ENCODE measurements at regions not wholly inside any gene's neighbourhood (a gene's known extent, or its start where the extent isn't known, plus 50 kb on each side); places are given as distances from the start of the nearest gene placed in this dataset.
"Not testable (repeated sequence)": the region's sequence is repeated elsewhere in the genome, so short reads cannot be mapped to it uniquely, and the experiment has no call there.

- H3K79me1 ChIP-seq (ENCODE audit: low read length), result no peaks in the 10 kb centered on the region
- H3K18ac ChIP-seq (ENCODE audit: low read length), result no peak overlapping the region
- H2BK5ac ChIP-seq (ENCODE audit: low read depth, low read length, poor library complexity), result no peak overlapping the region
- no peak overlapping the region for H3K14ac ChIP-seq (ENCODE audit: low read length)
- H3K36me3 ChIP-seq (ENCODE audit: control insufficient read depth in 1 of 2, insufficient read depth in 2 of 2, low read length in 2 of 2), result no peaks in the 10 kb centered on the region
- no peak overlapping the region for H2AFZ ChIP-seq (ENCODE audit: insufficient read depth, low read length, poor library complexity)
- H3K23ac ChIP-seq (ENCODE audit: low read length), result no peak overlapping the region
- no CpG with 5 or more reads among the region's 8 CpGs for WGBS (ENCODE audit: extremely low coverage, insufficient coverage, insufficient read length)
- H3K9me3 ChIP-seq (ENCODE audit: insufficient read depth, low read depth, low read length), result peaks cover 21% of the 10 kb centered on the region
- no peak overlapping the region for H3K4ac ChIP-seq (ENCODE audit: low read depth, low read length)
- no peak overlapping the region for H4K8ac ChIP-seq (ENCODE audit: low read depth, low read length)
- H2BK12ac ChIP-seq (ENCODE audit: low read length), result no peak overlapping the region
- H3K27me3 ChIP-seq (ENCODE audit: insufficient read depth, low read length), result no peaks in the 10 kb centered on the region
- no peak overlapping the region for H4K91ac ChIP-seq (ENCODE audit: low read depth, low read length)
- no peak for DNase-seq
- no peak overlapping the region for H3K4me2 ChIP-seq (ENCODE audit: low read length)
- H4K12ac ChIP-seq (ENCODE audit: low read depth, low read length), result no peak overlapping the region
- no peaks in the 10 kb centered on the region for H3K4me1 ChIP-seq (ENCODE audit: control insufficient read depth in 1 of 2, insufficient read depth in 2 of 2, low read length in 2 of 2)
- H3K4me3 ChIP-seq (ENCODE audit: low read depth, low read length), result peak overlapping the region; percentile 37
- H3K27ac ChIP-seq (ENCODE audit: low read depth, low read length), result no peak overlapping the region
- no peak overlapping the region for H3K9ac ChIP-seq (ENCODE audit: low read length)
- H2AK5ac ChIP-seq (ENCODE audit: low read length), result no peak overlapping the region
- no peaks in the 10 kb centered on the region for H3K79me2 ChIP-seq (ENCODE audit: control insufficient read depth, insufficient read depth, low read length, poor library complexity)
- no peak overlapping the region for H2BK120ac ChIP-seq (ENCODE audit: insufficient read depth, low read length, poor library complexity)
These were observed 66.5 kb upstream of the LRPAP1 start for GRCh38 chr4:3598695-3599227.

GRCh38 chr4:3597896-3598505 is 65.8 kb upstream of the LRPAP1 start:
- not testable (repeated sequence) for H3K4ac ChIP-seq (ENCODE audit: low read depth, low read length); H4K8ac ChIP-seq (ENCODE audit: low read depth, low read length); H2BK5ac ChIP-seq (ENCODE audit: low read depth, low read length, poor library complexity); H3K9ac ChIP-seq (ENCODE audit: low read length); H3K23ac ChIP-seq (ENCODE audit: low read length); H2AFZ ChIP-seq (ENCODE audit: insufficient read depth, low read length, poor library complexity); H3K79me1 ChIP-seq (ENCODE audit: low read length); H3K27me3 ChIP-seq (ENCODE audit: insufficient read depth, low read length); H2BK12ac ChIP-seq (ENCODE audit: low read length); H4K91ac ChIP-seq (ENCODE audit: low read depth, low read length); H3K4me2 ChIP-seq (ENCODE audit: low read length); H2AK5ac ChIP-seq (ENCODE audit: low read length); H4K12ac ChIP-seq (ENCODE audit: low read depth, low read length); H3K14ac ChIP-seq (ENCODE audit: low read length); H2BK120ac ChIP-seq (ENCODE audit: insufficient read depth, low read length, poor library complexity); H3K27ac ChIP-seq (ENCODE audit: low read depth, low read length); H3K79me2 ChIP-seq (ENCODE audit: control insufficient read depth, insufficient read depth, low read length, poor library complexity); H3K4me3 ChIP-seq (ENCODE audit: low read depth, low read length); H3K4me1 ChIP-seq (ENCODE audit: control insufficient read depth in 1 of 2, insufficient read depth in 2 of 2, low read length in 2 of 2); H3K18ac ChIP-seq (ENCODE audit: low read length); DNase-seq; H3K36me3 ChIP-seq (ENCODE audit: control insufficient read depth in 1 of 2, insufficient read depth in 2 of 2, low read length in 2 of 2)
- WGBS (ENCODE audit: extremely low coverage, insufficient coverage, insufficient read length), result no CpG with 5 or more reads among the region's 13 CpGs
- H3K9me3 ChIP-seq (ENCODE audit: insufficient read depth, low read depth, low read length), result peaks cover 21% of the 10 kb centered on the region

GRCh38 chr4:3596957-3597733 is 64.9 kb upstream of the LRPAP1 start:
- not testable (repeated sequence) for H3K18ac ChIP-seq (ENCODE audit: low read length); H3K14ac ChIP-seq (ENCODE audit: low read length); H3K27ac ChIP-seq (ENCODE audit: low read depth, low read length); DNase-seq; H4K91ac ChIP-seq (ENCODE audit: low read depth, low read length); H3K4me1 ChIP-seq (ENCODE audit: control insufficient read depth in 1 of 2, insufficient read depth in 2 of 2, low read length in 2 of 2); H2BK12ac ChIP-seq (ENCODE audit: low read length); H3K23ac ChIP-seq (ENCODE audit: low read length); H2BK5ac ChIP-seq (ENCODE audit: low read depth, low read length, poor library complexity); H3K27me3 ChIP-seq (ENCODE audit: insufficient read depth, low read length); H2BK120ac ChIP-seq (ENCODE audit: insufficient read depth, low read length, poor library complexity); H3K9ac ChIP-seq (ENCODE audit: low read length); H4K12ac ChIP-seq (ENCODE audit: low read depth, low read length); H2AK5ac ChIP-seq (ENCODE audit: low read length); H3K36me3 ChIP-seq (ENCODE audit: control insufficient read depth in 1 of 2, insufficient read depth in 2 of 2, low read length in 2 of 2); H4K8ac ChIP-seq (ENCODE audit: low read depth, low read length); H3K4ac ChIP-seq (ENCODE audit: low read depth, low read length); H2AFZ ChIP-seq (ENCODE audit: insufficient read depth, low read length, poor library complexity); H3K79me1 ChIP-seq (ENCODE audit: low read length); H3K4me3 ChIP-seq (ENCODE audit: low read depth, low read length); H3K4me2 ChIP-seq (ENCODE audit: low read length); H3K79me2 ChIP-seq (ENCODE audit: control insufficient read depth, insufficient read depth, low read length, poor library complexity)
- peaks cover 17% of the 10 kb centered on the region for H3K9me3 ChIP-seq (ENCODE audit: insufficient read depth, low read depth, low read length)
- WGBS (ENCODE audit: extremely low coverage, insufficient coverage, insufficient read length), result no CpG with 5 or more reads among the region's 23 CpGs

- WGBS (ENCODE audit: extremely low coverage, insufficient coverage, insufficient read length), result no CpG with 5 or more reads among the region's 27 CpGs
- not testable (repeated sequence) for H3K79me2 ChIP-seq (ENCODE audit: control insufficient read depth, insufficient read depth, low read length, poor library complexity); H2AK5ac ChIP-seq (ENCODE audit: low read length); H4K12ac ChIP-seq (ENCODE audit: low read depth, low read length); H3K18ac ChIP-seq (ENCODE audit: low read length); H2BK120ac ChIP-seq (ENCODE audit: insufficient read depth, low read length, poor library complexity); H2BK5ac ChIP-seq (ENCODE audit: low read depth, low read length, poor library complexity); H4K8ac ChIP-seq (ENCODE audit: low read depth, low read length); H2AFZ ChIP-seq (ENCODE audit: insufficient read depth, low read length, poor library complexity); H3K14ac ChIP-seq (ENCODE audit: low read length); H3K4me3 ChIP-seq (ENCODE audit: low read depth, low read length); H4K91ac ChIP-seq (ENCODE audit: low read depth, low read length); H3K27ac ChIP-seq (ENCODE audit: low read depth, low read length); H3K23ac ChIP-seq (ENCODE audit: low read length); H3K4ac ChIP-seq (ENCODE audit: low read depth, low read length); H3K27me3 ChIP-seq (ENCODE audit: insufficient read depth, low read length); H3K4me2 ChIP-seq (ENCODE audit: low read length); H3K9ac ChIP-seq (ENCODE audit: low read length); H3K79me1 ChIP-seq (ENCODE audit: low read length); DNase-seq; H3K4me1 ChIP-seq (ENCODE audit: control insufficient read depth in 1 of 2, insufficient read depth in 2 of 2, low read length in 2 of 2); H2BK12ac ChIP-seq (ENCODE audit: low read length); H3K36me3 ChIP-seq (ENCODE audit: control insufficient read depth in 1 of 2, insufficient read depth in 2 of 2, low read length in 2 of 2)
- H3K9me3 ChIP-seq (ENCODE audit: insufficient read depth, low read depth, low read length), result peaks cover 11% of the 10 kb centered on the region
These were observed 63.5 kb upstream of the LRPAP1 start for GRCh38 chr4:3595627-3596291.

All from trophoblast cell (in vitro differentiated cells and primary cell).